Upper lobe of left lung (tissue), 4 donors: ENCODE measurements at regions not wholly inside any gene's neighbourhood (a gene's known extent, or its start where the extent isn't known, plus 50 kb on each side); places are given as distances from the start of the nearest gene placed in this dataset.

Experiments
- POLR2A ChIP-seq, 4 donors: fragments of 450-650 bp; IDR thresholded peaks; one replicate each; pipeline ENCODE4 v1.5.1; 2016 to 2017; ENCODE audit warnings: antibody characterized with exemption in 4 of 4, mild to moderate bottlenecking in 2 of 4
- TF ChIP-seq, protein P1 (sequence below), 6 experiments: fragments of 450-650 bp in 4 of 6; fragments of 200-600 bp in 2 of 6; sonication (generic) in 2 of 6; IDR thresholded peaks; one replicate each; pipeline ENCODE4 v1.5.1; 2016 to 2019; ENCODE audit warnings: antibody characterized with exemption in 6 of 6

DNA sequence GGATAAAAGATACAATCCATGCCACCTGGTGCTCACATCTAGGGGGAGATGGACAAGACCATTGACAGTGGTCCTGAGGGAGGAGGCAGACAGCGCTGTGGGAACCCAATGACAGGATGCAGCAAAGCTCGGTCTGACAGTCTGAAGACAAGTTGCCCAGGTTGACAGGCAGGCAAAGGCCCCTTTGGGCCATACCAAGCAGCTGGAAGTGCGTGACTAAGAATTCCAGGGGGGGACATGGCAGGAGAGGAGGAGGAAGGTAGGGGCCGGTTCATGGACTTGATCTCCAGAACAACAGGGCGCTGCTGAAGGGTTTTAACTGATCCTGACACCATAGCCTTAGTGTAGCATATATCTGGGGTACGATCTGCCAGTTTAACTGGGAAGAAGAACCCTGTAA is 83.4 kb downstream of the RPLP1 start:
- no peak for TF ChIP-seq POLR2A (IDR thresholded peaks at IDR 0.05)
- TF ChIP-seq, protein P1, sequence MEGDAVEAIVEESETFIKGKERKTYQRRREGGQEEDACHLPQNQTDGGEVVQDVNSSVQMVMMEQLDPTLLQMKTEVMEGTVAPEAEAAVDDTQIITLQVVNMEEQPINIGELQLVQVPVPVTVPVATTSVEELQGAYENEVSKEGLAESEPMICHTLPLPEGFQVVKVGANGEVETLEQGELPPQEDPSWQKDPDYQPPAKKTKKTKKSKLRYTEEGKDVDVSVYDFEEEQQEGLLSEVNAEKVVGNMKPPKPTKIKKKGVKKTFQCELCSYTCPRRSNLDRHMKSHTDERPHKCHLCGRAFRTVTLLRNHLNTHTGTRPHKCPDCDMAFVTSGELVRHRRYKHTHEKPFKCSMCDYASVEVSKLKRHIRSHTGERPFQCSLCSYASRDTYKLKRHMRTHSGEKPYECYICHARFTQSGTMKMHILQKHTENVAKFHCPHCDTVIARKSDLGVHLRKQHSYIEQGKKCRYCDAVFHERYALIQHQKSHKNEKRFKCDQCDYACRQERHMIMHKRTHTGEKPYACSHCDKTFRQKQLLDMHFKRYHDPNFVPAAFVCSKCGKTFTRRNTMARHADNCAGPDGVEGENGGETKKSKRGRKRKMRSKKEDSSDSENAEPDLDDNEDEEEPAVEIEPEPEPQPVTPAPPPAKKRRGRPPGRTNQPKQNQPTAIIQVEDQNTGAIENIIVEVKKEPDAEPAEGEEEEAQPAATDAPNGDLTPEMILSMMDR (IDR thresholded peaks at IDR 0.05), result no peak
